Femur (tissue), 1 donor: ENCODE measurements at regions not wholly inside any gene's neighbourhood (a gene's known extent, or its start where the extent isn't known, plus 50 kb on each side); places are given as distances from the start of the nearest gene placed in this dataset.
"Not testable (repeated sequence)": the region's sequence is repeated elsewhere in the genome, so short reads cannot be mapped to it uniquely, and the experiment has no call there.

ENCODE experiments used
- DNase-seq: peaks from one replicate; pipeline ENCODE4 v3.0.0-alpha.2; 2017

DNA sequence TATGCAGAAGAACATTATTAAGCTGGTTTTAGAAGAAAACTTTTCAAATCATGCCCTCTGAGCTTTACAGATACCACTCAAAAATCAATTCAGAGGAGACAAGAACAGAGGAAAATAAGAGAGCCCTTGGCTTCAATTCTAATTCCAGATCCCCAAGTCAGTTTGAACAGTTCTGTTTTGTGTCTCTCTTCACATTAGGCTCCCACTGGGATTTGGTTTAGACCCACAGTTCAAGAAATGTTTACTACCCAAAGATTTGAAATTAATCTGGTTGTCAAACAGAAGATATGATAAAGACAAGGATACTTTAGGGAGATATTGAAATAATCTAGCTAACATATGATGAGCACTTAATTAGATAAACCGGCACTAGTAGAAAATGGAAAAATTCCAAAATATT, 329.5 kb downstream of the RAD51AP2 start:
- no peak for DNase-seq

GRCh38 chr2:17184512-17184911, 333.7 kb downstream of the RAD51AP2 start:
- DNase-seq: no peak

DNA sequence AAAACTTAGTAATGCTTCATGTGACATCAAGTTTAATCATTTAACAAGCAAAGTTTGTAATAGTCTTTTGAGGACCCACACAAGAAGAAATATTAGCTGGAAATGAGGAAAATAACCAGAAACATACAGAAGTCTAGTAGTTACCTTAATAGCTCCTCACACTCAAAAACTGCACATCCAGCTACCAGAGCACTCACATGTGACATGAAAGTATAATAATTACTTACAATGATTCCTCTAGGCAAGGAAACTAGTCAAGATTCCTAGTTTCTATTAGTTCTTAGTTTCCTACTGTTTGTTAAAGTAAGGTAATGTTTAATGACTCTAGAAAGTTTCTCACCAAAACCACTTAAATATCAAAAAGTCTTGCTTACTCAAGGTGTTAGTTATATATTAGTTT, 335.8 kb downstream of the RAD51AP2 start:
- DNase-seq: no peak

DNA sequence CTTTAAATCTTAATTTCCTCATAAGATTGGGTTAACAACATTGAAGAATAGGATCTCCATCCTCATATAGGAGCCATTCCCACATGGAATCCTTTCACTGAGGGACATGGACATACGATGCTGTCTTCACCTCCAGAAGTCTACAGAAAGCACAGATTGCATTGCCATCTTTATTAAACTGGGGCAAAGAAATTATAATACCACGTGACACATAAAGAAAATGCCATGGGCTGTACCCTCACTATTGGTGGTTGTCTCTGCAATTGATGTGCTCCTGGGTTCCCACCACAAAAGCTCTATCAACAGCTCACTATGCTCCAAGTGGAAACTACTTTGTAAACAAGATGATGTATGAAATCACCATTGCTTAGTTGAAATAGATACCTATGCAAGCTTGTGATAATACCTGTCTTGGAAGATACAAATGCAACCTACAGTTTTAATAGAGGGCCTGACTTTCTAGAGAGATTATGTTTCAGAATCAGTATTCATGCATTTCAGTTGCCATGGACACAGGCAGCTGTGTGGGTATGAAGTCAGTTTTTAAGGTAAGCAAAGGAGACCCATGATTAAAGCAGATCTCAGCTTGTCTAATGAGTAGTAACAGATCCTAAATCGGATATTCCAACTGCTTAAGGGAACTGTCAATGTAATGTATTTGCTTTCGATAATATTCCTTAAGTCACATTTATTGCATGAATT, 337.0 kb downstream of the RAD51AP2 start:
- DNase-seq: no peak

GRCh38 chr2:17179145-17179808, 339.0 kb downstream of the RAD51AP2 start:
- no peak for DNase-seq

GRCh38 chr2:17177088-17177487, 341.2 kb downstream of the RAD51AP2 start:
- no peak for DNase-seq

DNA sequence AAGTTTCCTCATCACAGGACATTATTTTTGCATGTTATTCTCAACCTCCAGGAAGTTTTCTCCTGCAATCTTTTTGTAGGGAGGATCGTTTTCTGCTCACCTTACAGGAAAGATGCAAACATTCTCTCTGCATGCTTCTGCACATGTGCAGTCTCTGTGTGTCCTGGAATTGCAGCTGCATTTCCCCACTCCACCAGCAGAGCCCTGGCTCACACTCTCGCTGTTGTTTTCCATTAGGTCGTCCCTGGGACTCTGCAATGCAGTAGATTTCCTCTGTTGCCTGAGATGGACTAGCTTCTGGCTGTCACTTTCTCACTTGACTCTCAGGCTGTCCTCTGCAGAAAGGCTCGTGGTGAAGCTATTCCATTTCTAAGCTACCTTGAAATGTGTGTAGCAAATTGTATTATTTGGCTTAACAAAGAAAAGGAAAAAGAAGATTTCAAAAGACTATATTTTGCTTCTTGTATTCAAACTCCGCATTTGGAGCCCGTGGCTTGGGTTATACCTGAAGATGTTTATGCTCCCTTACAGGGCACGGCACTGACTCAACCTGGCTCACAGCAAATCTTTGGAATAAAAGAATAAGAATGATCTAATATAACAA, 346.7 kb downstream of the RAD51AP2 start:
- DNase-seq: peak; percentile 53

DNA sequence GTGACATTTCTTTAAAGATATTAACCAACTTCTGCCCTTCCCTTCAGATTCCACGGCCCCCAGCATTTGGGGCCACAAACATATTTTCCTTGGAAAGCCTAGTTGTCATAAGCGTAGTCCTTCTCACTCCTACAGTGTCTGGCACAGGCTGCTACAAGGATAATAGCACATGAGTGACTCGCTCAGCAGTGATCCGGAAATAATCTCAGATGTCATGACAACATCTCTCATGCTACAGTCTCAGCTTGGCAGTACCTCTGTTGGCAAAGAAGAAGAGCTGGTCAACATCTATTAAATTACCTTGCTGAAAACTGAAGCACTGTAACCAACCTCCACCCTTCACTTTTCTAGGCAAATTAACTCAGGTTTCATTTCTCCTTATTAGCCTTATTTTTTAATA, 351.7 kb downstream of the RAD51AP2 start:
- DNase-seq: no peak

- DNase-seq: no peak
Measured at GRCh38 chr2:17164550-17164949, 353.7 kb downstream of the RAD51AP2 start.

DNA sequence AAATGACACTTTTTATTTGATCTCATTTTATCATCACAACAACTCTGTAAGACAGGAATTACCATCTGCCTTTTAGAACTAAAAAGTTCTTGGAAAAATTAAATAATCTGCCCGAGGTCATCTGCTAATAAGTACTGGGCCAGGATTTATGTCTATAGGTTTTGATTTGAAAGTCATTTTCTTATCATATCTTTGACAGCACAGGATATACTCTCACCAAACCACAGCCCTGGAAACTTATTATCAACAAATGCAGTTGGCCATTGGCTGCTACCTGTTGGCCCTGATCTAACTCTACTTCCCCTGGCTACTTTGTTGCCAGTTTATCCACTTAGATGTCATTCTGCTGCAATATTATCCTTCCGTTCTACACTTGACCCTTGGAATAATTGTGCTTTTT, 354.6 kb downstream of the RAD51AP2 start:
- DNase-seq: no peak

GRCh38 chr2:17162713-17163112, 355.5 kb downstream of the RAD51AP2 start:
- DNase-seq: no peak

DNA sequence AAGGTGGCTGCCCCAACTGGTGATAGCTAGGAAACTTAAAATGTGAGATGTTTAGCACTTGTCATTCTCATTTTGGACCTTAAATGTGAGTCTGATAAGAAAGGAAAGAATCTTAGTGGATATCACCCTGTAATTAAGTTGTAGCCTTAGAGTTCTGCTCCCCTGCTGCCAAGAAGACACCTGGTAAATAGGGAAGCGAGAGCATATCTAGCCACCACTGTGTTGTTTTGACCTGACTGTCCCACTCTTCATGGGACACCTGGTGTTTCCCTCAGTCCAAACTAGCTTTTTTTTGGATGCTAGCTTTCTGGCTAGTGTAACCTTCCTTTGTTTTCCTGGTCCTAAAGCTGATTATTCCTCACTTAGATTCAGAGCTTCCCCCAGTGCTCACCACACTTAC, 357.6 kb downstream of the RAD51AP2 start:
- DNase-seq: no peak

GRCh38 chr2:17156086-17156485, 362.2 kb downstream of the RAD51AP2 start:
- no peak for DNase-seq

GRCh38 chr2:17149945-17150344, 368.3 kb downstream of the RAD51AP2 start:
- no peak for DNase-seq

DNA sequence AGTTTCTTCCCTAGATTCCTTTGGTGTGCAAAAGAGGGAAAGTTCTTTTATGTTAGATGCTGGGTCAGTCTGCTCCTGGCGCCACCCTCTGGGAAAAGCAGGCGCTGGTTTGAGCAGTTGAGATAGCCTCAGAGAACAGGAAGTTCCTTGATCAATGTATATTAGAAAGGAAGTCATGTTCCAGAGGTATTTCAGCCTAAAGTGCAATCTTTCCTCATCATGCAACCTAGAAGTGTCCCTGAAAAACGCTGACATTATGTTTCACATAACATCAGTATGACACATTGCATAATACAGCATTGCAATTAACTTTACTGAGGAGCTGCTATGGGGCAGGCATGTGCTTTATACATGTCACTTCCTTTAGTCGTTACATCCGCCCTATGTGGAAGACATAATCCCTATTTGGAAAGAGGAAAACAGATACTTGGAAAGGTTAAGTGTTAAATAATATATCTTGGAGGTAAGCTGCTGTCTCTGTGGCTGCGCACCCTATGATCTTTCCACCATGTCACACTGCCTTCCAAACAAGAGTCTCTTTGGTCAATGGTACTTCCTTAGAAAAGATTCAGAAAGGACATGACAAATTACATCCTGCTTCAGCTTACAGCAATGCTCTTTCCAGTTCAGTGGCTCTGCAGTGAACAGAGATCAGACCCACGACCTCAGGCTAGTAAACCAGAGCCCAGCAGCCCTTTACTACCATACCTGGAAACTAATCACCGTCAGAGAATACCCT, 369.7 kb downstream of the RAD51AP2 start:
- no peak for DNase-seq

DNA sequence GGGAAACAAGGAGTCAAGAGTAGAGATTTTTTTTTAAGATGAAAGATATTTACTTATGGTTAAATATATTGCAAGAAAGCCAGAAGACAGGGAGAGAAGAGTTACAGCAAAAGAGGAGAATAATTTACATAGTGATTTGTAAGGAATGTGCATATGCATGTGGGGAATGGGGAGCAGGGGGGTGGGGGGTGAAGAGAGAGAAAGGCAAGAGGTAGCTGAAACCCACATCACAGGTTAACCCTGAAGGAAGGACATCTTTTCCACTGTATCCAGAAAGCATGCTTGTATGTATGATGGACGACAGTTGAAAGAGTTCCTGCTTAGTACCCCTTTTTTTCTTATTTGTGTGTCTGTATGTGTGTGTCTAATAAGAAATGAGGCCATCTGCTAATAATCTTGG, 371.9 kb downstream of the RAD51AP2 start:
- DNase-seq: no peak

DNA sequence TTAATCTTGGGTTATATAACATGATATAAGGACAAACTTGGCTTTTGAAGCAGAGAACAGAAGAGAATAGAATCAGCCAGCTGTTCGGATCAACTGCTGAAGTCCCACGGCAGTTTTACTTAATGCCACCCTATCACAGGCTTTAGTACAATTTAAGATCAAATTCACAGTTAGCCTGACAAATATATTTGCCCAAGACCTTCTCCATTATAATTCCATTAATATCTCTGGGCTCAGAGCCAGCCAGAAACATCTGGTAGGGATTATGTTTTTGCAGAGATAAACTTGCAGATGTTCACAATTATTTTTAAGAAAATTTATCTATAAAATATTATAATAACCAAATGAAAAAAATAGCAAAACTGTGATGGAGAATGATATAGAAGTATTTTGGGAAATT, 381.4 kb downstream of the RAD51AP2 start:
- DNase-seq: no peak

DNA sequence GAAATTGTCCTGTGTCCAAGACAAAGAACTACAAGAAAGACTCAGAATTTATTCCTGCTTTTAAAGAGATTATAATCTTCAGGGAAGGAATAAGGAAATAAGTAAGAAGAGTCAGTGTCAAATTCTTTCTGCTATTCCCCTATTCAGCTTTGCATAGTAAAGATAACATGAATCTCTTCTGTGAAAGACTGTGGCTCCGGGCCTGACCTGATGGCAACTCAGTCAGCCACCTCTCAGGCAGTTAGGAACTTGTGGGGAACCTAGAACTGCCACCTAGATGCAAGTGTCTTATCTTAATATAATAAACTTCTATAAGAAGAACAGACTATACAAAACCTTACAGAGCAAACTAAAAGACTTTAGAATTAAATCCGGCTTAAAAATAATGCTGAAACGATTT, 382.0 kb downstream of the RAD51AP2 start:
- DNase-seq: no peak

DNA sequence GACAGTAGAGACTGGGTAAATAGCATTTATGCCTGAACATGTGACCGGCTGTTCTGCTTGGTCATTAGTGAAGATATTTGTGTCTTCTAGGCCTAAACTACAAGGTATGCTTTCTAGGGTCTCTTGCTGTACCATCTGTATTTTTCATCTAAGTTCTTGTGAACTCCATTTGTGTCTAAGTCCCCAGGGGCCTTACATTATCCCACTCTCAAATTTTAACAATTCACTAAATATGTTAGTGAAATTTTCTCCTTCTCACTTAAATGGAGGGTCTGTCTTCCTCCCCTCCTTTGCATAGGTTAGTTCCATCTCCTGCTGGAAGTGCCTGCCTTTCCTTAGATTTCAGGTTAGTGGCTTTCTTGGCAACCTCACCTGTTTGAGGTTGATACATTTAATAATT, 382.6 kb downstream of the RAD51AP2 start:
- DNase-seq: no peak

DNA sequence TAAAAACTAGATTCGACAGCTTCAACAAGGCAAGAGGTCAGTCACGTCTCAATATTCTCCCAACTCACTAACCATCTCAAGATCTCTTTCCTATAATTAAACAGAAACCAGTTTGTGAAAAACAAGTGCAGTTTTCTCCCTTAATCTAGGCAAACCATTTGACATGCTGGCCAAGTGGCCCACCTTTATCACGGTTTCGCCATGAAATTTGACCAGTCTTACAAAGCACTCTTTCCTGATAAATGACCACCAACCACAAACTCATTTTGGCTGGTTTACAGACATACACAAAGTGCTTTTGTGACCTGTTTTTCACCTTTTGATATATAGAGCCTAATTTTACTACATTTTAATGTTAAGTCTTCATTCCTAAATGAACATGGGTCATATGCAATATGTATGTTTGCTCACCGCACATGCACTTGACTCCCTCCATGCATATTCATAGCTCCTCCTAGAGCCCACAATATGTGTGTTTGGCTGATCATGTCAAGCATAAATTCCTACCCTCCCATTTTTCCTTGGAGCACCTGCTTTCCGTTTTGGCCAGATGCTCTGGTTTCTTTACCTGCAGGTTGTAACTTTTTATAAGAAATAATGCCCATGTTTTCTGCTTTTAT, 385.1 kb downstream of the RAD51AP2 start:
- no peak for DNase-seq

GRCh38 chr2:17130627-17131026, 387.6 kb downstream of the RAD51AP2 start:
- not testable (repeated sequence) for DNase-seq

DNA sequence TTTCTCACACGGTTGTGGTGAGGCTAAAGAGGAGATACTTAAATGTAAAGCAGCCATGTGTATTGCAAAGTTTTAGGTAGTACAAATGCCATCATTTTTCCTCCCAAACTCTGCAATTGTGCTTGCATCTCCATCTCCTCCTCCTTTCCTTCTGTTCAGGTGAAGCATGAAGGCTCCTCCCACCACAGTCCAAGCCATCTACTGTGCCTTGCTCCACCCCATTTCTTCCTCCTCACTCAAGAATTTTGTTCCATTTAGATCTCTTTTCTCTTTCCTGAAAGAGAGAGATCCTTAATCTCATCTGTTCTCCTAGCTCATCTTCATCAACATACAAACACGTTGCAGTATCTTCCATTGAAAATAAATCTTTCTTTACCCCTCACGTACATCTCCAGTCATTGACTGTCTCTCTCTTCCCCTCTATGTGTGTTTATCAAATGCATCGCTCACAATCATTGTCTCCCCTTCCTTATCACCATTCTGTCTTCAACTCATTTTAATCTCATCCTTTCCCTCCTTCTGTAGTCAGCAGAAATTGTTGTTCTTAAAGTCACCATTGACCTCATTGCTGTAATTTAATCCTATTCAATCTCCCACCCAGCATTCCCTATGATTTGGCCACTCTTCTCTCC, 392.1 kb downstream of the RAD51AP2 start:
- no peak for DNase-seq
